ENCODE measurements at regions not wholly inside any gene's neighbourhood (a gene's known extent, or its start where the extent isn't known, plus 50 kb on each side); places are given as distances from the start of the nearest gene placed in this dataset.
A peak's percentile ranks its signal among the peaks of the same experiment; 100 is the strongest.

DNA sequence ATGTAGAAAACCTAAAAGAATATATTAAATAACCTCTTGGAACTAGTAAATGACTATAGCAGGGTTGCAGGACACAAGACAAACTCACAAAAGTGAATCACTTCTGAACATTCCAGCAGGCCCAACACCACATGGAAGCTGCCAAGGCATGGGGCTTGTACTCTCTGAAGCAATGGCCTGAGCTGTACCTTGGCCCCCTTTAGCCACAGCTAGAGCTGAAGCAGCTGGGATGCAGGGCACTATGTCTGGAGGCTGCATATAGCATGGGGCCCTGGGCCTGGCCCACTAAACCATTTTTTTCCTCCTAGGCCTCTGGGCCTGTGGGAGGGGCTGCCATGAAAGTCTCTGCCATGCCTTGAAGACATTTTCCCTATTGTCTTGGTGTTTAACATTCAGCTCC is 1067.3 kb downstream of the LRFN5 start:
- no peak overlapping the region for H3K4me3 ChIP-seq (ENCODE audit: low read depth, low read length)
- no peak overlapping the region for H3K27ac ChIP-seq (ENCODE audit: low read depth, low read length)
- H3K27me3 ChIP-seq (ENCODE audit: control insufficient read depth, insufficient read depth, low read length): no peaks in the 10 kb centered on the region
- H3K9ac ChIP-seq (ENCODE audit: low read depth, low read length): no peak overlapping the region
- no peaks in the 10 kb centered on the region for H3K9me3 ChIP-seq (ENCODE audit: control insufficient read depth, insufficient read depth, low read length)
- H3K36me3 ChIP-seq (ENCODE audit: control insufficient read depth, insufficient read depth, low read length): no peaks in the 10 kb centered on the region
- no peaks in the 10 kb centered on the region for H3K4me1 ChIP-seq (ENCODE audit: control insufficient read depth, insufficient read depth, low read length)

DNA sequence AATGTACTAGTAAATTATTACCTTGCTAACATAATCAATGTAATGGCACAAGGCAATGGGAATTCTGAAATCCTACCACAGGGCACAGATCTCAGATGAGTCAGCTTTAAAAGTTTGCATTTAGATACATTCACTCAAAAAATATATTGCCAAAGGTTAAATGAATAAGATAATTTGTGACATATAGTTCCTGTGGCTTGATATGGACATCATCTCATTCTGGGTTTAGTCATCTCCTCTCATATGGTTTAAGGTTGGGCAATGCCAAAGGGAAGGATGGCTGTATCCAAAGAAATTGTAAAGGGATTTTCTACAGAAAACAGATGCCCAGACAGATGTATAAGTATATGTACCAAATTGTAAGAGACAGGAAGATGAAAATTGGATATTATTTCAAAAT is 1065.0 kb downstream of the LRFN5 start:
- H3K27ac ChIP-seq (ENCODE audit: low read depth, low read length): no peak overlapping the region
- no peaks in the 10 kb centered on the region for H3K27me3 ChIP-seq (ENCODE audit: control insufficient read depth, insufficient read depth, low read length)
- no peaks in the 10 kb centered on the region for H3K36me3 ChIP-seq (ENCODE audit: control insufficient read depth, insufficient read depth, low read length)
- no peak overlapping the region for H3K9ac ChIP-seq (ENCODE audit: low read depth, low read length)
- no peaks in the 10 kb centered on the region for H3K9me3 ChIP-seq (ENCODE audit: control insufficient read depth, insufficient read depth, low read length)
- no peak overlapping the region for H3K4me3 ChIP-seq (ENCODE audit: low read depth, low read length)
- no peaks in the 10 kb centered on the region for H3K4me1 ChIP-seq (ENCODE audit: control insufficient read depth, insufficient read depth, low read length)

DNA sequence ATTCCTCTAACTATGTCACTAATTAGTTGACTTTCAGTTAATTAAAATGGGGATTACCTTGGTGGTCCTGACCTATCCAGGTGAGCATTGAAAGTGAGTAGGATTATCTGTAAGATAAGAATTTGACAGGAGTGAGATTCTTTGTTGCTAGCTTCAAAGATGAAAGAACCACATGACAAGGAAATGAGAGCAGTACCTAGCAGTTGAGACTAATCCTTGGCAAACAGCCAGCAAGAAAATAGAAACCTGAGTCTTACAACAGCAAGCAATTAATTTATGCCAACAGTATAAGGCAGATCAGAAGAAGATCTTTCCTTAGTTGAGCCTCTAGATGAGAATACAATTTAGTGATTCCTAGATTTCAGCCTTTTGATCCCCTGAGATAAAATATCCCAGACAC is 1058.4 kb downstream of the LRFN5 start:
- Histone ChIP-seq H3K9me3 (ENCODE audit: control insufficient read depth, insufficient read depth, low read length) (peaks cover 5% of the 10 kb centered on the region; the same call in 1 of the 2 replicates), H3K36me3 (ENCODE audit: control insufficient read depth, insufficient read depth, low read length) (no peaks in the 10 kb centered on the region), H3K4me1 (ENCODE audit: control insufficient read depth, insufficient read depth, low read length) (peaks cover 10% of the 10 kb centered on the region; the same call in 1 of the 2 replicates), H3K9ac (ENCODE audit: low read depth, low read length) (no peak overlapping the region), H3K27me3 (ENCODE audit: control insufficient read depth, insufficient read depth, low read length) (no peaks in the 10 kb centered on the region), H3K4me3 (ENCODE audit: low read depth, low read length) (no peak overlapping the region), H3K27ac (ENCODE audit: low read depth, low read length) (peak overlapping the region; percentile 58)

DNA sequence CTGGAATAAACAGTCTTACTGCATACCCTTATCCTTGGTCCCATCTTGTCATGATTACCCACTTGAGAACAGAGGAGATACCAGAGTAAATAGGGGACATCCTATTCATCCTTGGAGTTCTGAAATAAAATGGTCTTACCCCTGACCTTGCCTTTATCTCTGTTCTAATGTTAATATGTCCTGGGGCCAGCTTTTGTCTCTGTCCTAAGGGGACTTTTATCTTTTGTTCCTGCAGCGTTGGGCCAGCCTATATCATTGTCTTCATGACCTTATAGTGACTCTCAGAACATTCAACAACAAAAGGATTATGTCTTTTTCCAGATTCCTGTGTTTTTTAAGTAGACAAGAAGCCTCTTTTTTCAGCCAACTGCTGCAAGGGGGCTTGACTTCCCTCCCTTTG is 1057.5 kb downstream of the LRFN5 start:
- Histone ChIP-seq H3K4me1 (ENCODE audit: control insufficient read depth, insufficient read depth, low read length) (peaks cover 10% of the 10 kb centered on the region; the same call in 1 of the 2 replicates), H3K36me3 (ENCODE audit: control insufficient read depth, insufficient read depth, low read length) (no peaks in the 10 kb centered on the region), H3K9ac (ENCODE audit: low read depth, low read length) (no peak overlapping the region), H3K27ac (ENCODE audit: low read depth, low read length) (peak overlapping the region; percentile 58), H3K9me3 (ENCODE audit: control insufficient read depth, insufficient read depth, low read length) (peaks cover 5% of the 10 kb centered on the region; the same call in 1 of the 2 replicates), H3K4me3 (ENCODE audit: low read depth, low read length) (no peak overlapping the region), H3K27me3 (ENCODE audit: control insufficient read depth, insufficient read depth, low read length) (no peaks in the 10 kb centered on the region)

DNA sequence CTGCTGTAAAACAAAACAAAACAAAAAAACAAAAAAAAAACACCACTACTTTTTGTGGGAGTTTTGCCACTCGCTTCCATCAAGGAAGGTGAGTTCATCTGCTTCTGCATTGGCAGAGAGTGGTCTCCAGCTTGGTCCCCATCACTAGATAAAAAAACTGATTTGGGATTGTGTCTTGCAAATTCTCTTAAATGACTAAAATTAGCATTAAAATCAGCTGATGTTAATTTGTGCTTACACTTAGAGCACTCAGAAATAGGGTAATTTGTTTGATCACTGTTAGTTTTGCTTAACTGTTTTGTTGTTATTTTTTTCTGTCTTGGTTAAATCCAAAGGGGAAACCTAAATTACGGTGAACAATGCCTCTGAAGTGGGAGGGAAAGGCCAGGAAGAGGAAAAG is 1048.0 kb downstream of the LRFN5 start:
- H3K27ac ChIP-seq (ENCODE audit: low read depth, low read length): peak overlapping the region; percentile 73
- peak overlapping the region; percentile 39; the same call in 1 of the 2 replicates for H3K4me3 ChIP-seq (ENCODE audit: low read depth, low read length)
- H3K27me3 ChIP-seq (ENCODE audit: control insufficient read depth, insufficient read depth, low read length): peaks cover 55% of the 10 kb centered on the region

DNA sequence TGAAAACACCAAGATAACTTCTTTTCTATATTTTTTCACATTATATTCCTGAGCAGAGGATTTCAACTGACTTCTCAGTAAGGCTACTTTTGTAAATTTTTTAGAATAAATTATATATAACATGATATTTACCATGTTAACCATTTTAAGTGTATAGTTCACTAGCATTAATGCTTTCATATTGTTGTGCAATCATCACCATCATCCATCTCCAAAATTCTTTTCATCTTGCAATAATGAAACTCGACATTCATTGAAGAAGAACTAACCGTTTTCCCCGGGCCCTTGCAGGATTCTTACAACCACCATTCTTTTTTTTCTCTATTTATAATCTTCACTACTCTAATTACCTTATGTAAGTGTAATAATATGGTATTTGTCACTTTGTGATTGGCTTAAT is 1036.1 kb downstream of the LRFN5 start:
- Histone ChIP-seq H3K9ac (ENCODE audit: low read depth, low read length) (no peak overlapping the region), H3K27ac (ENCODE audit: low read depth, low read length) (no peak overlapping the region), H3K27me3 (ENCODE audit: control insufficient read depth, insufficient read depth, low read length) (no peaks in the 10 kb centered on the region), H3K4me1 (ENCODE audit: control insufficient read depth, insufficient read depth, low read length) (no peaks in the 10 kb centered on the region), H3K36me3 (ENCODE audit: control insufficient read depth, insufficient read depth, low read length) (no peaks in the 10 kb centered on the region), H3K9me3 (ENCODE audit: control insufficient read depth, insufficient read depth, low read length) (no peaks in the 10 kb centered on the region), H3K4me3 (ENCODE audit: low read depth, low read length) (no peak overlapping the region)

More for the DNA sequence above, 1048.0 kb downstream of the LRFN5 start:
- no peak overlapping the region for H3K9ac ChIP-seq (ENCODE audit: low read depth, low read length)
- H3K9me3 ChIP-seq (ENCODE audit: control insufficient read depth, insufficient read depth, low read length): no peaks in the 10 kb centered on the region
- H3K4me1 ChIP-seq (ENCODE audit: control insufficient read depth, insufficient read depth, low read length): peaks cover 32% of the 10 kb centered on the region
- H3K36me3 ChIP-seq (ENCODE audit: control insufficient read depth, insufficient read depth, low read length): no peaks in the 10 kb centered on the region

DNA sequence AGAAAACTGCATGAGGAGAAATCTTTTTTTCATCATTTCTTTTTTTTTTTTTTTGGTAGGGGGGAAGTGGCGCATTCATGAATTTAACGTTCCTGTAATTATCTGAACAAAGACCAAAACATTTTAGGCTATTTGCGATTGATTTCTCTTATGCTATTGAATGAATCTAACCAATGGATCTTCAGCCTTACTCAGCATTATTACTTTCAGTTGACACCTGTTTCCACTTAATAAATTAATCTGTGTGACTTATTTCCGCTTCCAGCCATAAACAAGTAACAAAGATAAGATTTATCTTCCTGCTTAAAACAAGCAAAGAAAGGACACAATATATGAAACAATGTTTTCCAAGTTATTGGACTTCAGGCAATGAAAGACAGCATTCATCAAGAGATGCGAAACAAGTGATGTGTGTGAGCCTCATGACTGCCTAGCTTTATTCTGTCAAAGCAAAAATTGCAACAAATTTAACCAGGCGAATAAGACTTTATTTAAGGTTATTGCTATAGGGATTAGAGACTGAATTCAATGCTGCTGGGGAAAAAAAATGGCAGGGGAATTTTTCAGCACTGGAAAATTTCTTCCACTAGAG is 1026.9 kb downstream of the LRFN5 start:
- Histone ChIP-seq H3K9ac (ENCODE audit: low read depth, low read length) (no peak overlapping the region), H3K4me1 (ENCODE audit: control insufficient read depth, insufficient read depth, low read length) (peaks cover 11% of the 10 kb centered on the region), H3K4me3 (ENCODE audit: low read depth, low read length) (no peak overlapping the region), H3K27ac (ENCODE audit: low read depth, low read length) (no peak overlapping the region), H3K9me3 (ENCODE audit: control insufficient read depth, insufficient read depth, low read length) (no peaks in the 10 kb centered on the region), H3K27me3 (ENCODE audit: control insufficient read depth, insufficient read depth, low read length) (no peaks in the 10 kb centered on the region), H3K36me3 (ENCODE audit: control insufficient read depth, insufficient read depth, low read length) (no peaks in the 10 kb centered on the region)

DNA sequence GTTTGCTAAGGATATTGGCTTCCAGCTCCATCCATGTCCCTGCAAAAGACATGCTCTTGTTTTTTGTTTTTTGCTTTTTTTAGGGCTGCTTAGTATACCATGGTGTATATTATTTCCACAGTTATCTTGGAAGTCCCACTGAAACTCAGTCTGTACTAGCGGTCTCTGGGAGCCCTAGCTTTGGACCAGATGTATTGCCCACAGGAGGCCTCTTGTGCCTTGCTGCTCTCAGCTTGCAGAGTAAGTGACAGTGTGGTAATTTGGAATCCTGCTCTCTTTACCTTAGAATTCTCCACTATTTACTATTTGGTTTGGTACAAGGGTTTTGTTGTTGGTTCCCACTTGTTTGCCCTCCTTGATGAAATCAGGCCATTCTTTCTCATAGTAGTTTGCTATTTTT is 1022.9 kb downstream of the LRFN5 start:
- Histone ChIP-seq H3K4me3 (ENCODE audit: low read depth, low read length) (no peak overlapping the region), H3K36me3 (ENCODE audit: control insufficient read depth, insufficient read depth, low read length) (no peaks in the 10 kb centered on the region), H3K27ac (ENCODE audit: low read depth, low read length) (no peak overlapping the region), H3K9me3 (ENCODE audit: control insufficient read depth, insufficient read depth, low read length) (no peaks in the 10 kb centered on the region), H3K9ac (ENCODE audit: low read depth, low read length) (no peak overlapping the region), H3K27me3 (ENCODE audit: control insufficient read depth, insufficient read depth, low read length) (peaks cover 9% of the 10 kb centered on the region), H3K4me1 (ENCODE audit: control insufficient read depth, insufficient read depth, low read length) (peaks cover 16% of the 10 kb centered on the region)

DNA sequence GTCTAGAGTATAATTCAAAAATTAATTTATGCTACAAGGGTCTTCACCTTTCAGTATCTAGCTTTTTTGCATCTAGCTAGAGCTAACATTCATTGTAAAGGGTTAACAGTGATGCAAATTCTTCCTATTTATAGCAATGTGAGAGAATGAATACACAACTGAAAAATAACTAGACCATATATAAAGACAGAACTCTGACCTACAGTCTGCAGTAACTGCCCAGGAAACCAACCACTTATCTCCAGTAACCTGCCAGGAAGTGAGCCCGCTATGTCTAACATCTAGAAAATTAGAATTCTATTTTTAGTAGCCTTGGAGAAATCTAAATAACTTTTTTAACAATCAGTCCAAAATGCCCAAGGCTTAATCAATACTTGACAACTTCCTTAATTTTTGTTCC is 1021.9 kb downstream of the LRFN5 start:
- Histone ChIP-seq H3K36me3 (ENCODE audit: control insufficient read depth, insufficient read depth, low read length) (no peaks in the 10 kb centered on the region), H3K4me3 (ENCODE audit: low read depth, low read length) (no peak overlapping the region), H3K27ac (ENCODE audit: low read depth, low read length) (no peak overlapping the region), H3K9me3 (ENCODE audit: control insufficient read depth, insufficient read depth, low read length) (no peaks in the 10 kb centered on the region), H3K4me1 (ENCODE audit: control insufficient read depth, insufficient read depth, low read length) (peaks cover 16% of the 10 kb centered on the region), H3K27me3 (ENCODE audit: control insufficient read depth, insufficient read depth, low read length) (peaks cover 9% of the 10 kb centered on the region), H3K9ac (ENCODE audit: low read depth, low read length) (no peak overlapping the region)

DNA sequence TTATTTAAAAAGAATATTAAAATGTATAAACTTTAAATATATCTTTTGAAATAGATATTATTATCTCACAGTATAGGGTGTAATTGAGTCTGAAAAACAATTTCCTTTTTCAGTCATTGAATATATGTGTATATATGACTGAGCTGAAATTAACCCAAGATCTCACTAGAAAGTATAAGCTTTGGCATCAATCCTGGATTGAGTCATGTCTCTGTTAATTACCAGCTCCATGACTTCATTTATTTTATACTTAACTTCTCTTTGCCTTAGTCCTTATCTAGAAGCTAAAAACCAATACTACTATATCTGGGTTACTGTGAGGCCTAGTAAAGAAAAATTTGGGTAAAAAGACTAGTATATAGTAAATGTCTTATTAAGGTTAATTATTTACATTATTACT is 1020.3 kb downstream of the LRFN5 start:
- Histone ChIP-seq H3K27ac (ENCODE audit: low read depth, low read length) (no peak overlapping the region), H3K27me3 (ENCODE audit: control insufficient read depth, insufficient read depth, low read length) (peaks cover 9% of the 10 kb centered on the region), H3K4me1 (ENCODE audit: control insufficient read depth, insufficient read depth, low read length) (peaks cover 16% of the 10 kb centered on the region)

DNA sequence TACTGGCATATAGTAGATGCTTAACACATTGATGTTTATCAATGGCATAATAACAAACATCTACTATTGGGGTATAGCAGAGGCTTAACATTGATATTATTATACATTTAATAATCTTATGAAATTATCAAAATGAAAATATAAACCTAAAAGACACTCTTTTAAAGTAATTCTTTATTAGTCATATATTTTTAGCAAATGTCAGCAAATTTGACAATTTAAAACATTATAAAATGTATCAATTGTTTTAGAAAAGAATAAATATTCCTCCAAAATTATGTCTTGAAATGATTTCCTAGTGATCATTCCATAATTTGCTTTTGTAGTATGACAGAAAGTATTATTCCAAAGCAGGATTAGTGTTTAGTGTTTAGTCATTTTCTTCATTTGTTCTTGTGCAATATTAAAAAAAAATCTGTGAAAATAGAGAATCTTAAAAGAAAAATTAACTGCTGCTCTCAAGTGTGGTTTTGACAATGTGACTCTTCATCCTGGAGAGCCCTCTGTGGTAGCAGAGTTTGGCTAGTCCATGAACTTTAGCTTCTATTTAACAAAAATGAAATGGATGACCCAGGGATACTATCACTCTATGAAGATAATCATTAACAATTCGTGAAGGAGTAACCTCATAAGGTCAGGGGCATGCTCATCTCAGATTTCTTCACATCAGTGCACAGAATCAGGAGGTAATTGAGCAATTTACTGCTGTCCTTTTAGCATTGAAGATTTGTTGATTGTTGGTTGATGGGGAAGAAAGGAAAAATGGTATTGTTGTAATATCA is 1018.5 kb downstream of the LRFN5 start:
- H3K4me1 ChIP-seq (ENCODE audit: control insufficient read depth, insufficient read depth, low read length): peaks cover 10% of the 10 kb centered on the region
- peaks cover 9% of the 10 kb centered on the region for H3K27me3 ChIP-seq (ENCODE audit: control insufficient read depth, insufficient read depth, low read length)
- H3K9me3 ChIP-seq (ENCODE audit: control insufficient read depth, insufficient read depth, low read length): no peaks in the 10 kb centered on the region
- H3K27ac ChIP-seq (ENCODE audit: low read depth, low read length): no peak overlapping the region
- H3K4me3 ChIP-seq (ENCODE audit: low read depth, low read length): no peak overlapping the region
- no peak overlapping the region for H3K9ac ChIP-seq (ENCODE audit: low read depth, low read length)
- no peaks in the 10 kb centered on the region for H3K36me3 ChIP-seq (ENCODE audit: control insufficient read depth, insufficient read depth, low read length)

More for the DNA sequence above, 1020.3 kb downstream of the LRFN5 start:
- H3K9ac ChIP-seq (ENCODE audit: low read depth, low read length): no peak overlapping the region
- H3K4me3 ChIP-seq (ENCODE audit: low read depth, low read length): no peak overlapping the region
- H3K9me3 ChIP-seq (ENCODE audit: control insufficient read depth, insufficient read depth, low read length): no peaks in the 10 kb centered on the region
- no peaks in the 10 kb centered on the region for H3K36me3 ChIP-seq (ENCODE audit: control insufficient read depth, insufficient read depth, low read length)

All from HUES48 (cell line).